Body of pancreas (tissue), 4 donors: ENCODE measurements at regions not wholly inside any gene's neighbourhood (a gene's known extent, or its start where the extent isn't known, plus 50 kb on each side); places are given as distances from the start of the nearest gene placed in this dataset.

Experiments
- POLR2A ChIP-seq, 3 donors: fragments of 450-650 bp; IDR thresholded peaks; one replicate each; pipeline ENCODE4 v1.6.1; 2016; ENCODE audit warnings: antibody characterized with exemption in 3 of 3, mild to moderate bottlenecking in 2 of 3
- TF ChIP-seq, protein P1 (sequence below), 7 experiments: fragments of 450-650 bp in 4 of 7; fragments of 200-600 bp in 3 of 7; sonication (generic) in 3 of 7; IDR thresholded peaks; one replicate each; pipeline ENCODE4 v1.5.1; 2016 to 2019; ENCODE audit warnings: antibody characterized with exemption in 7 of 7

DNA sequence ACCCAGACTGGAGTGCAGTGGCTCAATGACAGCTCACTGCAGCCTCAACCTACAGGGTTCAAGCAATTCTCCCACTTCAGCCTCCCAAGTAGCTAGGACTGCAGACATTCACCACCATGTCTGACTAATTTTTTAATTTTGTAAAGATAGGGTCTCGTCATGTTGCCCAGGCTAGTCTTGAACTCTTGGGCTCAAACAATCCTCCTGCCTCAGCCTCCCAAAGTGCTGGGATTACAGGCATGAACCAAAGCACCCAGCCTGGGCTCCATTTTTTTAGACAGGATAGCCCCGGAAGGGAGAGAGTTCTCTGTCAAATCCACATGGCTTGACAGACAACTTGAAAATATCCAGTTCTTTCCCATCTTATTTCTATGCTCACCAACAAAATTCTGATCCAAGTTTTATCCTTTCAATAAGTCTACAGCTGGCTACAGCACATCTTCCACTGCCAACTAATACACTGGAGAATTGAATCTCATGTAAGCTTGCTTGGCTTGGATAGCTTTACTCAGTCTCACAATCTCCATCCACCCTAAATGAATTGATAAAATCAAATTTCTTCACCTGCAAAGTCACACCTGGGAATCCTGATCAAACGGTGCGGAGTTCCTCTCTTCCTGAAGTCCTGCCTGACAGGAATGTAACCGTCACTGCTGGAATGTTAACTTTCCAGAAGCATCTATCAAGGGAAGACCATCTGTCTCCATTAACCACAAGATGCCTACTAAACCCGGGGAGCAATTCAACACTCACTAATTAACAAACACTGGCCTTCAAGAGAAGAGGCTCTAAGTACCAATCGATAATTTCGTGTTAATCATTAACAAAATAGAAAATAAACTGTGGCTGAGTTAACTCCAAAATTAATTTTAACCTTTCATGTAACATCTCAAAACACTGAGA, 239.7 kb upstream of the MKLN1 start:
- TF ChIP-seq, protein P1, sequence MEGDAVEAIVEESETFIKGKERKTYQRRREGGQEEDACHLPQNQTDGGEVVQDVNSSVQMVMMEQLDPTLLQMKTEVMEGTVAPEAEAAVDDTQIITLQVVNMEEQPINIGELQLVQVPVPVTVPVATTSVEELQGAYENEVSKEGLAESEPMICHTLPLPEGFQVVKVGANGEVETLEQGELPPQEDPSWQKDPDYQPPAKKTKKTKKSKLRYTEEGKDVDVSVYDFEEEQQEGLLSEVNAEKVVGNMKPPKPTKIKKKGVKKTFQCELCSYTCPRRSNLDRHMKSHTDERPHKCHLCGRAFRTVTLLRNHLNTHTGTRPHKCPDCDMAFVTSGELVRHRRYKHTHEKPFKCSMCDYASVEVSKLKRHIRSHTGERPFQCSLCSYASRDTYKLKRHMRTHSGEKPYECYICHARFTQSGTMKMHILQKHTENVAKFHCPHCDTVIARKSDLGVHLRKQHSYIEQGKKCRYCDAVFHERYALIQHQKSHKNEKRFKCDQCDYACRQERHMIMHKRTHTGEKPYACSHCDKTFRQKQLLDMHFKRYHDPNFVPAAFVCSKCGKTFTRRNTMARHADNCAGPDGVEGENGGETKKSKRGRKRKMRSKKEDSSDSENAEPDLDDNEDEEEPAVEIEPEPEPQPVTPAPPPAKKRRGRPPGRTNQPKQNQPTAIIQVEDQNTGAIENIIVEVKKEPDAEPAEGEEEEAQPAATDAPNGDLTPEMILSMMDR (IDR thresholded peaks at IDR 0.05), result no peak
- no peak for TF ChIP-seq POLR2A (IDR thresholded peaks at IDR 0.05)
